ENCODE measurements at regions not wholly inside any gene's neighbourhood (a gene's known extent, or its start where the extent isn't known, plus 50 kb on each side); places are given as distances from the start of the nearest gene placed in this dataset.

DNA sequence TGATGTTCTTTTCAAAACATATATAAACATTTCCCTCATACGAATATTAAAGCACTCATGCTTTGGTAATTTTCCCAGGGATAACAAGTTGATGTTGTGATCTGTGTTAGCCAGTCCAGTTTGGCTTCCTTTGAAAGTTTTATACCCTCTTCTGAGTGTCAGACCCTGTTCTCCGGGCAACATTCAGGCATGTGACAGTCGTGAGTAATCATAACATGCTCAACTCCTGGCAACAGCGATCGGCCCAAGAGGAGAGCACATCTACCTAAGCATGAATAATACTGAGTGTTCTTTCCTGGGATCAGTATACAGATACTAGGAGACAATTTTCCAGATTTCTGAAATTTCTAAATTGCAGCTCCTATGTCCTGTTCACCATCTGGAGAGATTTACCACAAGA is 1086.4 kb downstream of the CDH8 start:
- TF ChIP-seq, protein P1, sequence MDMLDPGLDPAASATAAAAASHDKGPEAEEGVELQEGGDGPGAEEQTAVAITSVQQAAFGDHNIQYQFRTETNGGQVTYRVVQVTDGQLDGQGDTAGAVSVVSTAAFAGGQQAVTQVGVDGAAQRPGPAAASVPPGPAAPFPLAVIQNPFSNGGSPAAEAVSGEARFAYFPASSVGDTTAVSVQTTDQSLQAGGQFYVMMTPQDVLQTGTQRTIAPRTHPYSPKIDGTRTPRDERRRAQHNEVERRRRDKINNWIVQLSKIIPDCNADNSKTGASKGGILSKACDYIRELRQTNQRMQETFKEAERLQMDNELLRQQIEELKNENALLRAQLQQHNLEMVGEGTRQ (IDR thresholded peaks at IDR 0.05; ENCODE audit: borderline replicate concordance, low read depth, low read length) = no peak
- TF ChIP-seq EP300 (IDR thresholded peaks at IDR 0.05; ENCODE audit: borderline replicate concordance in 1 of 2, low read depth in 1 of 2, low read length in 1 of 2) = no peak
- no peak for TF ChIP-seq FOSL2 (IDR thresholded peaks at IDR 0.05; ENCODE audit: borderline replicate concordance, low read depth)
- no peak for TF ChIP-seq JUND (IDR thresholded peaks at IDR 0.05)
- TF ChIP-seq ELF1 (IDR thresholded peaks at IDR 0.05) = no peak
- TF ChIP-seq CHD2 (IDR thresholded peaks at IDR 0.05; ENCODE audit: low read length, partially characterized antibody) = no peak
- no peak for TF ChIP-seq YY1 (IDR thresholded peaks at IDR 0.05; ENCODE audit: low read depth)
- no peak for TF ChIP-seq RXRA (IDR thresholded peaks at IDR 0.05; ENCODE audit: borderline replicate concordance, low read depth)
- TF ChIP-seq TEAD4 (IDR thresholded peaks at IDR 0.05; ENCODE audit: borderline replicate concordance, insufficient read depth) = no peak
- TF ChIP-seq TAF1 (IDR thresholded peaks at IDR 0.05; ENCODE audit: borderline replicate concordance, low read depth, low read length) = no peak
- no peak for TF ChIP-seq TCF12 (IDR thresholded peaks at IDR 0.05)
- TF ChIP-seq MXI1 (IDR thresholded peaks at IDR 0.05; ENCODE audit: low read depth, low read length) = no peak
- no peak for TF ChIP-seq SMC3 (IDR thresholded peaks at IDR 0.05; ENCODE audit: low read depth, low read length)
- no peak for TF ChIP-seq NRF1 (IDR thresholded peaks at IDR 0.05; ENCODE audit: low read depth, low read length)
- TF ChIP-seq GATA2 (CRISPR knock-in tag; IDR thresholded peaks at IDR 0.05) = no peak
- no peak for TF ChIP-seq NFIC (IDR thresholded peaks at IDR 0.05; ENCODE audit: borderline replicate concordance)
- no peak for TF ChIP-seq RCOR1 (IDR thresholded peaks at IDR 0.05; ENCODE audit: low read length)
- TF ChIP-seq, protein P2, sequence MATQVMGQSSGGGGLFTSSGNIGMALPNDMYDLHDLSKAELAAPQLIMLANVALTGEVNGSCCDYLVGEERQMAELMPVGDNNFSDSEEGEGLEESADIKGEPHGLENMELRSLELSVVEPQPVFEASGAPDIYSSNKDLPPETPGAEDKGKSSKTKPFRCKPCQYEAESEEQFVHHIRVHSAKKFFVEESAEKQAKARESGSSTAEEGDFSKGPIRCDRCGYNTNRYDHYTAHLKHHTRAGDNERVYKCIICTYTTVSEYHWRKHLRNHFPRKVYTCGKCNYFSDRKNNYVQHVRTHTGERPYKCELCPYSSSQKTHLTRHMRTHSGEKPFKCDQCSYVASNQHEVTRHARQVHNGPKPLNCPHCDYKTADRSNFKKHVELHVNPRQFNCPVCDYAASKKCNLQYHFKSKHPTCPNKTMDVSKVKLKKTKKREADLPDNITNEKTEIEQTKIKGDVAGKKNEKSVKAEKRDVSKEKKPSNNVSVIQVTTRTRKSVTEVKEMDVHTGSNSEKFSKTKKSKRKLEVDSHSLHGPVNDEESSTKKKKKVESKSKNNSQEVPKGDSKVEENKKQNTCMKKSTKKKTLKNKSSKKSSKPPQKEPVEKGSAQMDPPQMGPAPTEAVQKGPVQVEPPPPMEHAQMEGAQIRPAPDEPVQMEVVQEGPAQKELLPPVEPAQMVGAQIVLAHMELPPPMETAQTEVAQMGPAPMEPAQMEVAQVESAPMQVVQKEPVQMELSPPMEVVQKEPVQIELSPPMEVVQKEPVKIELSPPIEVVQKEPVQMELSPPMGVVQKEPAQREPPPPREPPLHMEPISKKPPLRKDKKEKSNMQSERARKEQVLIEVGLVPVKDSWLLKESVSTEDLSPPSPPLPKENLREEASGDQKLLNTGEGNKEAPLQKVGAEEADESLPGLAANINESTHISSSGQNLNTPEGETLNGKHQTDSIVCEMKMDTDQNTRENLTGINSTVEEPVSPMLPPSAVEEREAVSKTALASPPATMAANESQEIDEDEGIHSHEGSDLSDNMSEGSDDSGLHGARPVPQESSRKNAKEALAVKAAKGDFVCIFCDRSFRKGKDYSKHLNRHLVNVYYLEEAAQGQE (IDR thresholded peaks at IDR 0.05; ENCODE audit: low read depth, low read length) = no peak
- no peak for TF ChIP-seq MEF2A (IDR thresholded peaks at IDR 0.05; ENCODE audit: borderline replicate concordance, low read depth)
- TF ChIP-seq, protein P3, sequence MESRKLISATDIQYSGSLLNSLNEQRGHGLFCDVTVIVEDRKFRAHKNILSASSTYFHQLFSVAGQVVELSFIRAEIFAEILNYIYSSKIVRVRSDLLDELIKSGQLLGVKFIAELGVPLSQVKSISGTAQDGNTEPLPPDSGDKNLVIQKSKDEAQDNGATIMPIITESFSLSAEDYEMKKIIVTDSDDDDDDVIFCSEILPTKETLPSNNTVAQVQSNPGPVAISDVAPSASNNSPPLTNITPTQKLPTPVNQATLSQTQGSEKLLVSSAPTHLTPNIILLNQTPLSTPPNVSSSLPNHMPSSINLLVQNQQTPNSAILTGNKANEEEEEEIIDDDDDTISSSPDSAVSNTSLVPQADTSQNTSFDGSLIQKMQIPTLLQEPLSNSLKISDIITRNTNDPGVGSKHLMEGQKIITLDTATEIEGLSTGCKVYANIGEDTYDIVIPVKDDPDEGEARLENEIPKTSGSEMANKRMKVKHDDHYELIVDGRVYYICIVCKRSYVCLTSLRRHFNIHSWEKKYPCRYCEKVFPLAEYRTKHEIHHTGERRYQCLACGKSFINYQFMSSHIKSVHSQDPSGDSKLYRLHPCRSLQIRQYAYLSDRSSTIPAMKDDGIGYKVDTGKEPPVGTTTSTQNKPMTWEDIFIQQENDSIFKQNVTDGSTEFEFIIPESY (IDR thresholded peaks at IDR 0.05; ENCODE audit: borderline replicate concordance, low read depth) = no peak
- no peaks in the 10 kb centered on the region for H3K27me3 ChIP-seq (ENCODE audit: insufficient read depth)
- H3K9me3 ChIP-seq = no peaks in the 10 kb centered on the region; the same call in 1 of the 2 replicates
- DNase-seq = no peak
- H3K79me2 ChIP-seq (ENCODE audit: insufficient read depth) = no peaks in the 10 kb centered on the region
- no peak overlapping the region for H3K9ac ChIP-seq
- CTCF ChIA-PET = no interaction called here
- no peaks in the 10 kb centered on the region for H3F3A ChIP-seq (replicated peaks; ENCODE audit: insufficient read depth)
- WGBS (ENCODE audit: low lambda C conversion rate) = 22% methylated on average over 5 of the region's 5 CpGs
- no peaks in the 10 kb centered on the region for H3K9me2 ChIP-seq
- POLR2A ChIA-PET = no interaction called here
- no peak overlapping the region for H3K4me3 ChIP-seq (ENCODE audit: low read depth in 2 of 2, low read length in 1 of 2)
- H3K4me1 ChIP-seq (ENCODE audit: control insufficient read depth in 1 of 2, insufficient read depth in 2 of 2, low read depth in 1 of 2, low read length in 1 of 2) = no peaks in the 10 kb centered on the region
- no peaks in the 10 kb centered on the region for H4K20me1 ChIP-seq (ENCODE audit: insufficient read depth)
- no peak overlapping the region for H3K27ac ChIP-seq (ENCODE audit: low read depth in 2 of 2, low read length in 1 of 2)
- H2AFZ ChIP-seq (ENCODE audit: low read depth) = no peak overlapping the region
- H3K36me3 ChIP-seq (replicated peaks in 1 of 2; ENCODE audit: control insufficient read depth in 1 of 2, insufficient read depth in 2 of 2, low read length in 1 of 2) = no peaks in the 10 kb centered on the region
- H3K4me2 ChIP-seq = no peak overlapping the region

Data from SK-N-SH (cell line).